Peyer's patch (tissue), 4 donors: ENCODE measurements at regions not wholly inside any gene's neighbourhood (a gene's known extent, or its start where the extent isn't known, plus 50 kb on each side); places are given as distances from the start of the nearest gene placed in this dataset.

Source experiments
- POLR2A ChIP-seq, 2 donors: fragments of 450-650 bp; IDR thresholded peaks; one replicate each; pipeline ENCODE4 v1.5.1; 2017; ENCODE audit warnings: antibody characterized with exemption in 2 of 2, mild to moderate bottlenecking in 2 of 2, moderate library complexity in 2 of 2
- TF ChIP-seq, protein P1 (sequence below), 6 experiments: fragments of 450-650 bp in 4 of 6; fragments of 200-600 bp in 2 of 6; sonication (generic) in 1 of 6; IDR thresholded peaks; one replicate each; pipeline ENCODE4 v1.5.1; 2017 to 2019; ENCODE audit warnings: antibody characterized with exemption in 6 of 6, mild to moderate bottlenecking in 3 of 6, moderate library complexity in 1 of 6

DNA sequence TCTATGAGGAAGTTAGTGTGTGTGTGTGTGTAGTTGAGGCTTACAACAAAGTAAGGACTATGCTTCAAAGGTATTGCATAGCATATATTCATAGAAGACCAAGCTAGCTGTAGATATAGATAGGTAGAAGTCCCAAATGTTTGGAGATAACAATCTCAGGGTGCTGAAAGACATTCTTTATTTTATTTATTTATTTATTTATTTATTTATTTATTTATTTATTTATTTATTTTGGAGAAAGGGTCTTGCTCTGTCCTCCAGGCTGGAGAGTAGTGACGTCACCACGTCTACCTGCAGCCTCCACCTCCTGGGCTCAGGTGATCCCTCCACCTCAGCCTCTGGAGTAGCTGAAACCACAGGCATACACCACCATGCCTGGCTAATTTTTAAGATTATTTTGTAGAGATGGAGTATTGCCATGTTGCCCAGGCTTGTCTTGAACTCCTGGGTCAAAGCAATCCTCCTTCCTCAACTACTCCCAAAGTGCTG lies 284.6 kb upstream of the KIF2B start:
- no peak for TF ChIP-seq POLR2A (IDR thresholded peaks at IDR 0.05)
- TF ChIP-seq, protein P1, sequence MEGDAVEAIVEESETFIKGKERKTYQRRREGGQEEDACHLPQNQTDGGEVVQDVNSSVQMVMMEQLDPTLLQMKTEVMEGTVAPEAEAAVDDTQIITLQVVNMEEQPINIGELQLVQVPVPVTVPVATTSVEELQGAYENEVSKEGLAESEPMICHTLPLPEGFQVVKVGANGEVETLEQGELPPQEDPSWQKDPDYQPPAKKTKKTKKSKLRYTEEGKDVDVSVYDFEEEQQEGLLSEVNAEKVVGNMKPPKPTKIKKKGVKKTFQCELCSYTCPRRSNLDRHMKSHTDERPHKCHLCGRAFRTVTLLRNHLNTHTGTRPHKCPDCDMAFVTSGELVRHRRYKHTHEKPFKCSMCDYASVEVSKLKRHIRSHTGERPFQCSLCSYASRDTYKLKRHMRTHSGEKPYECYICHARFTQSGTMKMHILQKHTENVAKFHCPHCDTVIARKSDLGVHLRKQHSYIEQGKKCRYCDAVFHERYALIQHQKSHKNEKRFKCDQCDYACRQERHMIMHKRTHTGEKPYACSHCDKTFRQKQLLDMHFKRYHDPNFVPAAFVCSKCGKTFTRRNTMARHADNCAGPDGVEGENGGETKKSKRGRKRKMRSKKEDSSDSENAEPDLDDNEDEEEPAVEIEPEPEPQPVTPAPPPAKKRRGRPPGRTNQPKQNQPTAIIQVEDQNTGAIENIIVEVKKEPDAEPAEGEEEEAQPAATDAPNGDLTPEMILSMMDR (IDR thresholded peaks at IDR 0.05), result no peak
